K562 (cell line): ENCODE measurements at regions not wholly inside any gene's neighbourhood (a gene's known extent, or its start where the extent isn't known, plus 50 kb on each side); places are given as distances from the start of the nearest gene placed in this dataset.

Experiments
- ATAC-seq: fragments of 200-7000 bp; cut with Tn5 transposase; 3 replicates; pipeline ENCODE4 v1.9.1; 2020; ENCODE audit warnings: moderate library complexity
- BruUV-seq: library from RNA; stranded (reverse); fragments of 400-500 nt; replicated peaks from 2 replicates; lab custom pipeline; 2021; lab: Mats Ljungman, UMichigan
- CTCF ChIA-PET: fragments of 300-600 bp; formaldehyde crosslinking; extraction: SDS; loops from one replicate; lab custom pipeline; 2021; ENCODE audit warnings: low intra/inter-chr PET ratio; lab: Yijun Ruan, JAX
- POLR2A ChIA-PET: fragments of 300-600, 350-650 bp; sonication (Branson Sonifier 250); formaldehyde crosslinking; extraction: SDS; loops from one replicate; lab custom pipeline; 2021; ENCODE audit warnings: antibody characterized with exemption, inconsistent platforms; lab: Yijun Ruan, JAX
- DNase-seq, 4 experiments: peaks; one replicate each; pipeline versions ENCODE4 v3.0.0 to v3.0.0-alpha.2; 2011 to 2018; ENCODE audit warnings: low spot score in 3 of 4, mixed read lengths in 3 of 4; ENCODE audit errors: extremely low read depth in 1 of 4
- FAIRE-seq: peaks from 2 replicates; lab custom pipeline; 2011; peaks lifted over from hg19 to GRCh38; lab: Jason Lieb, UNC
- H2AFZ ChIP-seq: 2 replicates; pipeline ENCODE4 v1.6.0; 2011; ENCODE audit warnings: low read depth, low read length, control low read depth, inconsistent platforms
- H3K27ac ChIP-seq: fragments of 200-600 bp; 3 replicates; pipeline ENCODE4 v1.8.0; 2011; ENCODE audit warnings: low read depth, mild to moderate bottlenecking, control low read depth, inconsistent platforms, low read length, moderate library complexity, mixed read lengths; ENCODE audit errors: extremely low read depth
- H3K27me3 ChIP-seq, 2 experiments: fragments of 300-600 bp in 1 of 2; 2 replicates in 1 of 2; 3 replicates in 1 of 2; pipeline versions ENCODE4 v1.6.0 to v1.8.0; 2011; ENCODE audit warnings: inconsistent platforms in 2 of 2, low read length in 2 of 2, mild to moderate bottlenecking in 1 of 2, mixed read lengths in 1 of 2, moderate library complexity in 1 of 2; ENCODE audit not compliant: control insufficient read depth in 2 of 2, insufficient read depth in 2 of 2
- H3K36me3 ChIP-seq: fragments of 300-600 bp; 3 replicates; pipeline ENCODE4 v1.8.0; 2011; ENCODE audit warnings: mild to moderate bottlenecking, low read length, inconsistent platforms; ENCODE audit not compliant: control insufficient read depth, insufficient read depth
- H3K4me1 ChIP-seq, 2 experiments: fragments of 200-600 bp in 1 of 2; replicated peaks in 1 of 2; 2 replicates in 1 of 2; 3 replicates in 1 of 2; pipeline versions ENCODE4 v1.5.1 to v1.8.0; 2011; ENCODE audit warnings: inconsistent platforms in 2 of 2, low read length in 2 of 2, mild to moderate bottlenecking in 1 of 2, mixed read lengths in 1 of 2, moderate library complexity in 1 of 2; ENCODE audit not compliant: control insufficient read depth in 2 of 2, insufficient read depth in 2 of 2
- H3K4me2 ChIP-seq: 2 replicates; pipeline ENCODE4 v1.6.1; 2011; ENCODE audit warnings: low read length, control low read depth, inconsistent platforms, mixed read lengths; ENCODE audit not compliant: insufficient read depth
- H3K4me3 ChIP-seq: fragments of 200-600 bp; sonication (generic), shearing (Covaris generic); 2 replicates; pipeline ENCODE4 v1.5.1; 2016; ENCODE audit warnings: control low read depth, inconsistent platforms
- H3K79me2 ChIP-seq: fragments of 200-600 bp; 3 replicates; pipeline ENCODE4 v1.8.0; 2011; ENCODE audit warnings: low read length, inconsistent platforms; ENCODE audit not compliant: control insufficient read depth, insufficient read depth
- H3K9ac ChIP-seq, 2 experiments: 2 replicates each; pipeline versions ENCODE4 v1.6.0 to v1.6.1; 2011; ENCODE audit warnings: low read depth in 2 of 2, low read length in 2 of 2, control low read depth in 1 of 2, inconsistent platforms in 1 of 2, mild to moderate bottlenecking in 1 of 2, mixed read lengths in 1 of 2; ENCODE audit not compliant: insufficient read depth in 1 of 2
- H3K9me1 ChIP-seq: one replicate; pipeline ENCODE4 v1.6.0; 2011; ENCODE audit warnings: inconsistent platforms, mild to moderate bottlenecking, low read length, moderate library complexity; ENCODE audit not compliant: control insufficient read depth, insufficient read depth
- H3K9me3 ChIP-seq: replicated peaks from 2 replicates; pipeline ENCODE4 v1.5.1; 2011; ENCODE audit warnings: low read depth, low read length, inconsistent platforms; ENCODE audit not compliant: control insufficient read depth, insufficient read depth
- H4K20me1 ChIP-seq: replicated peaks from 2 replicates; pipeline ENCODE4 v1.6.1; 2011; ENCODE audit warnings: low read length, inconsistent platforms, mixed read lengths; ENCODE audit not compliant: control insufficient read depth, insufficient read depth
- CHCHD3 ChIP-seq: fragments of 250-450 bp; sonication (Bioruptor Pico); IDR thresholded peaks from 2 replicates; pipeline ENCODE4 v2.1.2; 2022; ENCODE audit warnings: mild to moderate bottlenecking
- E4F1 ChIP-seq: fragments of 250-450 bp; sonication (Bioruptor Pico); IDR thresholded peaks from 2 replicates; pipeline ENCODE4 v1.5.0; 2021; ENCODE audit warnings: mild to moderate bottlenecking, borderline replicate concordance
- FOSL1 ChIP-seq: fragments of 200-800 bp; sonication (Bioruptor generic); conservative IDR thresholded peaks from 2 replicates; pipeline ENCODE4 v1.6.1; 2016; ENCODE audit warnings: missing genetic modification characterization, missing compliant biosample characterization
- HOMEZ ChIP-seq: fragments of 250-450 bp; sonication (Bioruptor Pico); IDR thresholded peaks from 2 replicates; pipeline ENCODE4 v1.4.0; 2020; ENCODE audit warnings: mild to moderate bottlenecking, moderate library complexity
- MAFK ChIP-seq: IDR thresholded peaks from 2 replicates; pipeline ENCODE4 v1.6.1; 2011; ENCODE audit warnings: low read length, improper control_type of control experiment
- MTA3 ChIP-seq: fragments of 450-650 bp; formaldehyde crosslinking; IDR thresholded peaks from 2 replicates; pipeline ENCODE4 v1.6.1; 2017; ENCODE audit warnings: mild to moderate bottlenecking, borderline replicate concordance
- SNIP1 ChIP-seq: fragments of 450-650 bp; IDR thresholded peaks from 2 replicates; pipeline ENCODE4 v1.7.1; 2017; ENCODE audit warnings: low read depth, mild to moderate bottlenecking
- SRSF7 ChIP-seq: fragments of 200-400 bp; formaldehyde crosslinking; optimal IDR thresholded peaks from 2 replicates; pipeline ENCODE3; 2017; ENCODE audit warnings: mild to moderate bottlenecking, low read depth, low read length
- TBL1XR1 ChIP-seq, 2 experiments: IDR thresholded peaks; 2 replicates each; pipeline ENCODE4 v1.6.1; 2012; ENCODE audit warnings: improper control_type of control experiment in 2 of 2, low read length in 2 of 2, mild to moderate bottlenecking in 1 of 2
- ZBTB9 ChIP-seq: fragments of 450-650 bp; formaldehyde crosslinking; IDR thresholded peaks from 2 replicates; pipeline ENCODE4 v1.4.0; 2020; ENCODE audit warnings: mild to moderate bottlenecking, moderate library complexity
- ZNF232 ChIP-seq: sonication (generic); formaldehyde crosslinking; IDR thresholded peaks from 2 replicates; pipeline ENCODE4 v1.8.0; 2022; ENCODE audit warnings: mild to moderate bottlenecking, missing genetic modification reagents
- ZNF274 ChIP-seq: IDR thresholded peaks from 2 replicates; pipeline ENCODE4 v1.6.1; 2011; ENCODE audit warnings: low read depth, mild to moderate bottlenecking, low read length, moderate library complexity, borderline replicate concordance
- ZNF766 ChIP-seq: fragments of 200-800 bp; sonication (Bioruptor generic); conservative IDR thresholded peaks from 2 replicates; pipeline ENCODE4 v1.6.1; 2016; ENCODE audit warnings: missing genetic modification characterization, missing compliant biosample characterization
- ZNF785 ChIP-seq: fragments of 250-450 bp; sonication (Bioruptor Pico); IDR thresholded peaks from 2 replicates; pipeline ENCODE4 v1.4.0; 2020; ENCODE audit warnings: mild to moderate bottlenecking
- WGBS: fragments of 100-300 bp; shearing (Covaris generic); methylation state at CpG from one replicate; pipeline ENCODE4 v1.1.6; 2016; ENCODE audit warnings: low coverage, mixed read lengths; ENCODE audit not compliant: insufficient coverage; ENCODE audit errors: missing lambda C conversion rate; 5-methylcytosine and 5-hydroxymethylcytosine counted together
- in situ Hi-C: fragments of 300-500 bp; cut with MboI; formaldehyde crosslinking; loops from 4 replicates; pipeline ENCODE4 v1.15.0; 2018; ENCODE audit warnings: inconsistent platforms, mixed read lengths
- intact Hi-C: fragments of 100-400 bp; cut with micrococcal nuclease; formaldehyde crosslinking; loops from 2 replicates; pipeline ENCODE4 v1.14.2; 2022

GRCh38 chr6:3612341-3613041, 139.0 kb downstream of the PXDC1 start (continued):
- TF ChIP-seq FOSL1 (tag), result 0 out of 2 replicates have a peak, but pooled peaks have one; percentile 33
- TF ChIP-seq ZNF232 (CRISPR knock-in tag), result no peak
- TF ChIP-seq, all 486 proteins: peak for 9

GRCh38 chr6:3610921-3611320, 140.6 kb downstream of the PXDC1 start:
- Histone ChIP-seq H3K9ac (no peak overlapping the region), H3K9me1 (peaks cover 4% of the 10 kb centered on the region), H3K4me2 (no peak overlapping the region), H2AFZ (no peak overlapping the region), H3K4me3 (no peak overlapping the region), H4K20me1 (0 out of 2 replicates have a peak, but pooled peaks cover 3% of the 10 kb centered on the region), H3K27ac (no peak overlapping the region), H3K79me2 (no peaks in the 10 kb centered on the region), H3K4me1 (no peaks in the 10 kb centered on the region), H3K9me3 (no peaks in the 10 kb centered on the region), H3K27me3 (peaks cover 57 to 77% of the 10 kb centered on the region in 2 experiments), H3K36me3 (no peaks in the 10 kb centered on the region)
- no TSS peak for BruUV-seq
- no peak for ATAC-seq
- 0% methylated on average over 7 of the region's 7 CpGs for WGBS
- DNase-seq, result no peak
- CTCF ChIA-PET, result no interaction called here
- no peak for FAIRE-seq
- in situ Hi-C loops (no loop called here), intact Hi-C loops (loop anchor here (10.0 kb wide), 1 partner anchor 326 kb away; no protein-coding TSS in a partner anchor)
- POLR2A ChIA-PET, result no interaction called here
- TF ChIP-seq MTA3 (no peak), CHCHD3 (CRISPR knock-in tag) (no peak), HOMEZ (CRISPR knock-in tag) (no peak), ZBTB9 (CRISPR knock-in tag) (no peak), MAFK (no peak), SRSF7 (no peak), TBL1XR1 (IDR thresholded peaks at IDR 0.05; ENCODE audit: low read length in 2 of 2) (no peak), E4F1 (CRISPR knock-in tag) (no peak), SNIP1 (no peak), ZNF766 (CRISPR knock-in tag) (no peak), ZNF785 (CRISPR knock-in tag) (no peak), ZNF274 (no peak)
